Sigmoid colon (tissue), 4 donors: ENCODE measurements at regions not wholly inside any gene's neighbourhood (a gene's known extent, or its start where the extent isn't known, plus 50 kb on each side); places are given as distances from the start of the nearest gene placed in this dataset.

Source experiments
- EP300 ChIP-seq, 4 donors: sonication (generic); formaldehyde crosslinking; IDR thresholded peaks; one replicate each; pipeline ENCODE4 v1.6.1; 2017; ENCODE audit warnings: antibody characterized with exemption in 4 of 4
- POLR2A ChIP-seq, 2 donors: fragments of 450-650 bp; IDR thresholded peaks; one replicate each; pipeline ENCODE4 v1.6.1; 2016; ENCODE audit warnings: antibody characterized with exemption in 2 of 2, mild to moderate bottlenecking in 2 of 2, moderate library complexity in 2 of 2
- POLR2AphosphoS5 ChIP-seq, 4 donors: sonication (generic); formaldehyde crosslinking; IDR thresholded peaks; one replicate each; pipeline ENCODE4 v1.6.1; 2017; ENCODE audit warnings: antibody characterized with exemption in 4 of 4
- TF ChIP-seq, protein P1 (sequence below), 4 experiments: fragments of 450-650 bp in 3 of 4; fragments of 200-600 bp in 1 of 4; IDR thresholded peaks; one replicate each; pipeline ENCODE4 v1.5.1; 2016 to 2019; ENCODE audit warnings: antibody characterized with exemption in 4 of 4, mild to moderate bottlenecking in 3 of 4, moderate library complexity in 2 of 4

DNA sequence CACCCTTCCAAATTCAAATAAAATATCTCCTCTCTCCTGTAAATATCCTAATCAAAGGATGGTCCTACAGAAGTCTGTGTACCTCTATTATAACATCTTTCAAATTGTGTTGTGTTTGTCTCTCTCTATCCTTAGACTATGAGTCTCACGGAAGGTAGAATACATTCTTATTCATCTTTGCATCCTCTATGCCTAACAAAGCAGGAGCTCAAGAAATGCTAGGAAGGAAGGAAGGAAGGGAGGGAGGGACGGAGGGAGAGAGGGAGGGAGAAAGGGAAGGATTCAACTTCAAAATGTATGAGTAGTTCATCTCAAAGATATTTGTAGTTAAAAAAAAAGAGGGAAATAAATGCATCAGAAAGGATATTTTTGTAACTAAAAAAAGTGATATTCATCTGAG, 150.0 kb downstream of the RTP4 start:
- TF ChIP-seq, protein P1, sequence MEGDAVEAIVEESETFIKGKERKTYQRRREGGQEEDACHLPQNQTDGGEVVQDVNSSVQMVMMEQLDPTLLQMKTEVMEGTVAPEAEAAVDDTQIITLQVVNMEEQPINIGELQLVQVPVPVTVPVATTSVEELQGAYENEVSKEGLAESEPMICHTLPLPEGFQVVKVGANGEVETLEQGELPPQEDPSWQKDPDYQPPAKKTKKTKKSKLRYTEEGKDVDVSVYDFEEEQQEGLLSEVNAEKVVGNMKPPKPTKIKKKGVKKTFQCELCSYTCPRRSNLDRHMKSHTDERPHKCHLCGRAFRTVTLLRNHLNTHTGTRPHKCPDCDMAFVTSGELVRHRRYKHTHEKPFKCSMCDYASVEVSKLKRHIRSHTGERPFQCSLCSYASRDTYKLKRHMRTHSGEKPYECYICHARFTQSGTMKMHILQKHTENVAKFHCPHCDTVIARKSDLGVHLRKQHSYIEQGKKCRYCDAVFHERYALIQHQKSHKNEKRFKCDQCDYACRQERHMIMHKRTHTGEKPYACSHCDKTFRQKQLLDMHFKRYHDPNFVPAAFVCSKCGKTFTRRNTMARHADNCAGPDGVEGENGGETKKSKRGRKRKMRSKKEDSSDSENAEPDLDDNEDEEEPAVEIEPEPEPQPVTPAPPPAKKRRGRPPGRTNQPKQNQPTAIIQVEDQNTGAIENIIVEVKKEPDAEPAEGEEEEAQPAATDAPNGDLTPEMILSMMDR (IDR thresholded peaks at IDR 0.05): no peak
- TF ChIP-seq EP300 (IDR thresholded peaks at IDR 0.05) (no peak), POLR2A (IDR thresholded peaks at IDR 0.05) (no peak), POLR2AphosphoS5 (IDR thresholded peaks at IDR 0.05) (no peak)
